Activated T-helper 2 cell treated with anti-CD3 and anti-CD28 coated beads, Interferon-gamma antibody, Interleukin-2, Interleukin-4, amounts not matched to agents 10 μg/mL and 5 μg/mL and 100 μg/mL, durations not matched to agents 14 hours and 24 hours and 36 hours (primary cell): ENCODE measurements at regions not wholly inside any gene's neighbourhood (a gene's known extent, or its start where the extent isn't known, plus 50 kb on each side); places are given as distances from the start of the nearest gene placed in this dataset.

Source experiments
- DNase-seq: peaks from one replicate; pipeline ENCODE4 v3.0.0; 2021; ENCODE audit warnings: low spot score
- H3K27ac Mint-ChIP-seq: one replicate; pipeline ENCODE4 v1.8.0; 2021; ENCODE audit warnings: mixed read lengths
- H3K27me3 Mint-ChIP-seq: one replicate; pipeline ENCODE4 v1.8.0; 2021; ENCODE audit warnings: low read depth, mixed read lengths
- H3K36me3 Mint-ChIP-seq: one replicate; pipeline ENCODE4 v1.8.0; 2021; ENCODE audit warnings: low read depth, mixed read lengths
- H3K4me1 Mint-ChIP-seq: one replicate; pipeline ENCODE4 v1.8.0; 2021; ENCODE audit warnings: low read depth, mixed read lengths
- H3K4me3 Mint-ChIP-seq: one replicate; pipeline ENCODE4 v1.8.0; 2021; ENCODE audit warnings: low read depth, mild to moderate bottlenecking, moderate library complexity, mixed read lengths
- H3K9me3 Mint-ChIP-seq: one replicate; pipeline ENCODE4 v1.8.0; 2021; ENCODE audit warnings: mixed read lengths
- intact Hi-C: fragments of 100-400 bp; cut with micrococcal nuclease; formaldehyde crosslinking; loops from one replicate; pipeline ENCODE4 v1.15.1; 2023

DNA sequence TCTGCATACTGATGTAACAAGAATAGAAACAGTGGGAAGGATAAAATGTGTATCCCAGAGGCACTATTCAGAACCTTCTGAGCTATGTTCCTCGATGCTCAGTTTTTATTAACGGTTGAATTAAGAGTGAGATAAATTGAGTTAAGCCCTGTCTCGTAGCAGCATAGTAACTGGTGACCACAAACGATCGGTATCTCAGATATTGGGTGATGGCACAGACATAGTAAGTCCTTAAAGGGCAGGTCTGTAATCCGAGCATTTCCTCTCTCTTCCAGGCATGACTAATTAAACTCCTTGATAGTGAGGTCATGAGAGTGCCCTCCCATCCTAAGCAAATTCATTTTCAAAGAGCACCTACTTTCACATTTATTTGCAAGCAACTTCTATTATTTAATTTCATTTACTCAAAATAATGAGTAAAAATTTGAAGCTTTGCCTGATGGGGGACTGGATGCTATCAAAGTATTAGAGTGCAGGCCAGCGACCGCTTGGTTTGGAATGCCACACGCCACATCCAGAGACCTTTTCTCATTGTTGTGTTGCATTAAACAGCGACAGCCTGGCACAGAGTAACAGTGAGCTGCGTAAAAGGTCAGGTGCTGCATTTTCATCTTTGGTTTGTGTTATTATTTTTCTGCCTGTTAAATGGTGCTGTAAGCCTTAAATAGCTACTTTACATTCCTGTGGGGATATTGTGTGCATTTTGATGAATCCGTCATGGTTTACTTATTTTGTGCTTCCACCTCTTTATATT, 101.9 kb downstream of the PCDH7 start:
- no peaks in the 10 kb centered on the region for H3K4me1 Mint-ChIP-seq
- no peak for DNase-seq

DNA sequence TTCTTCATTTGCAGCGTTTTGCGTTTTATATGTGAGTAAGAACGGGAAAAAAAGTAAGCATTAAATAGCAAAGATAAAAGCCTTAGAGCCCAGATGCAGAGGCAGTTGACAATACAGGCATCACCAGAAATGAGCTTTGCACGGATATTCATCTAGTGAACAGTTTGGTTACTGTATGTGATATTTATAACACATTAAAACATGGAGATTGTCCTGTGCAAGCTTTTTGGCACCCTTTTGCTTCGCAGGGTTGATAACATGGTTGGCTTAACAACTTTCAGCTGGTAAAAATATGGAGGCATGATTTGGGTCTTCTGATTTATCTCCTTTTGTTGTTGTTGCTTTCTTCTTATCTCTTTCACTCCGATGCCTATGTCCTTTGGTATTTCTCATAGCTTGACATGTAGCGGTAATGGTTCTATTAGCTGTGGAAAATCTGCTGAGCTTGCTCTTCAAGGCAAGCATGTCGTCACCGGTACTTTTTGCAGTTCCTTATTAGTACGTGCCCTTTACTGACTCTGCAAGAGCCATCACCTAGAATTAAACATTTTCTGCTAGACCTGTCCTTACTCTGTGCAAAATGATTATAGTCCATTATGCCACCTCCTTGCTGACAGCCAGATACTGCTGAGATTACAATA, 102.9 kb downstream of the PCDH7 start:
- peaks cover 28% of the 10 kb centered on the region for H3K9me3 Mint-ChIP-seq
- no peak for DNase-seq
- H3K36me3 Mint-ChIP-seq, result no peaks in the 10 kb centered on the region
- no peak overlapping the region for H3K4me3 Mint-ChIP-seq
- intact Hi-C loops, result no loop called here
- no peak overlapping the region for H3K27ac Mint-ChIP-seq
- no peaks in the 10 kb centered on the region for H3K27me3 Mint-ChIP-seq
- no peaks in the 10 kb centered on the region for H3K4me1 Mint-ChIP-seq

More for the DNA sequence above, 101.9 kb downstream of the PCDH7 start:
- Mint-ChIP-seq H3K27ac (no peak overlapping the region), H3K9me3 (peaks cover 28% of the 10 kb centered on the region), H3K4me3 (no peak overlapping the region), H3K36me3 (no peaks in the 10 kb centered on the region), H3K27me3 (no peaks in the 10 kb centered on the region)
- intact Hi-C loops, result no loop called here

DNA sequence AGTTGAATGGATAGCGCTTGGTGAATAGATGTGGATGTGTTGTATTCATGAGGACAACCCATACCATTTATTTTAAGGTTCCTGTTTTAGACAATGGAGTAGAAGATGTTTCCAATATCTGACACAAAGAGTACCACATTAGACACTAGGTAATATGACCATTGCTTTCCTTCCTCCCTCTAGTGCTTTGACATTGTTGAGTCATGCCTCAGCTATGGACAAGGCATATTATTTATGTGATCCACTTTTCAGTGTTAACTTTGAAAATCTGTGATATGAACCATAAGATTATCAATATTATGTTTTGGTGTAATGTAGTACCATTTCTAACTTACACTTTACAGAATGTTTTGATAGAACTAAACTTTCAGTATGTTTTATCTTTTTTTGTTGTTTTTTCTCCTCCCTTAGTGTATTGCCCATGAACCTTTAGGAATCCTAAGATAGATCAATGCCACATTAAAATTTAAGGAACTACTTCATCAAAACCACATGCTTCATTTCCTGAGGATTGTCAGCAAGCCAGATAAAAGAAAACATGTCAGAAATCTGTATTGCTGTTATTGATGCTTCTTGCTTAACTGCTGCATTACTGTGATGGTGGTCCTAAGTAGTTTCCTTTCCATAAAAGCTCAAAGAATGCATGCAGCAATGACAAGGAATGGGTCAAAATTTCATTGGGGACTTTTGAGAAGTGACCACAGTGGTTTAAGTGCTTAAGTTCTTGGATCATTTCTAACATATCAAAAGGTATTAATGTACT, 105.0 kb downstream of the PCDH7 start:
- no peaks in the 10 kb centered on the region for H3K27me3 Mint-ChIP-seq
- no peak overlapping the region for H3K4me3 Mint-ChIP-seq
- no peaks in the 10 kb centered on the region for H3K36me3 Mint-ChIP-seq
- H3K27ac Mint-ChIP-seq, result no peak overlapping the region
- DNase-seq, result no peak
- H3K4me1 Mint-ChIP-seq, result no peaks in the 10 kb centered on the region
- intact Hi-C loops, result no loop called here
- peaks cover 20% of the 10 kb centered on the region for H3K9me3 Mint-ChIP-seq

DNA sequence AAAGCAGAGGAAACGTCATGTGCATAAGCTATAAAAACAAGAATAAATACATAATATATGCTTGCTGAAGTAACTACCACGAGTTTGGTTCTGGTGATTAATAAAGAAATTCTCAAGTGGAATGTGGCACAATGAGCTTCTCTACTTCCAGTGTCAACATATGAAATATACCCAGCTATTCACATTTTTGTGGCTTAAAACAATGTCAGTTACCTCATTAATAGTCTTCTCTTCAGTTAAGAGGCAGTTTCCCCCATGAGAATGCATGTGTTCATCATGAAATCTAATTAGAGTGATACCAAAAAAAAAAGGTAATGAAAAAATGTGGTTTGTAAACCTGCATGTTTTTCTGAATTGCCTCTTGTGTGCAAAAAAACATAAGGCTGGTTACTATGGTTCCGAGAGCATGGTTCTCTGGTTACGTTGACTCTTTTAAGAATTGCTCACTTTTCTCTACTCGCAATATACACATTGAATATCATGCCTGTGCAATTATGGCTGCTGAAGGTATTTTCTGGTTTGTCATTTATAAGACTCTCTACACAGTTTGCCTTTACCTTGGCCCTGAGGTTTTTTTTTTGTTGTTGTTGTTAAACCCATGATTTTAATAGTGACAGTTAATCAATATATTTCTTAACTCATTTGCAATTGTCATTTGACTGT, 108.2 kb downstream of the PCDH7 start:
- peaks cover 11% of the 10 kb centered on the region for H3K9me3 Mint-ChIP-seq
- H3K27me3 Mint-ChIP-seq, result no peaks in the 10 kb centered on the region
- intact Hi-C loops, result no loop called here
- H3K27ac Mint-ChIP-seq, result no peak overlapping the region
- no peak overlapping the region for H3K4me3 Mint-ChIP-seq
- no peaks in the 10 kb centered on the region for H3K4me1 Mint-ChIP-seq
- no peaks in the 10 kb centered on the region for H3K36me3 Mint-ChIP-seq
- no peak for DNase-seq

DNA sequence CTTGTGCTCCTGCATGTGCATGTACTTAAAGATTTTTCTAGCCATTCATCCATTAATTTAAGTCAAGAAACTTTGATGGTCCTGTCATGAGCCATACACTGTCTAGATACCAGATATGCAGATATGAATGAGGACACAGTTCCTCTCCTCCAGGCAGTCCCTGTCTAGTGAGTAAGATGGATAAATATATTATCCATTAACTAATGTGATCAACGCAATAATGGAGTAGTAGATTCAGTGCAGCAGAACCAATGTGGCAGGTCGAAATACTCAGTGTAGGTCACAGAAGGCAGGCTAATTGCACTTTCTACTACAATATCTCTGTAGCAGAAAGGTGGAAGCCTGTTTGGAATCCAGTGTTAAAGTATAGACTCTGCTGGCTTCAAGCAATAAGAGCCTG, 112.5 kb downstream of the PCDH7 start:
- Mint-ChIP-seq H3K27me3 (no peaks in the 10 kb centered on the region), H3K36me3 (no peaks in the 10 kb centered on the region), H3K27ac (no peak overlapping the region), H3K4me1 (no peaks in the 10 kb centered on the region), H3K4me3 (no peak overlapping the region), H3K9me3 (peaks cover 8% of the 10 kb centered on the region)
- no peak for DNase-seq
- intact Hi-C loops, result no loop called here

DNA sequence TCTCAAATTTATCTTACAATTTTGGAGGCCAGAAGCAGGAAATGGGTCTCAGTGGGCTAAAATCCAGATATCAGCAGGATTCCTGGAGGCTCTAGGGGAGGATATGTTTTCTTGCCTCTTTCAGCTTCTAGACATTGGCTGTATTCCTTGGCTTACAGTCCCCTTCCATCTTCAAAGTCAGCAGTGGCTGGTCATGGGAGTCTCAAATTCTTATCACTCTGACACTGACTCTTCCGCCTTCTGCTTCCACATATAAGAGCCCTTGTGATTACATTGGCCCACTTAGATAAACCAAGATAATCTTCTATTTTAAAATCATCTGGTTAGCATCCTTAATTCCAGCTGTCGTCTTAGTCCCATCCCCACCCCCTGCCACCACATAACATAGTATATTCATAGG, 113.0 kb downstream of the PCDH7 start:
- H3K9me3 Mint-ChIP-seq, result peaks cover 8% of the 10 kb centered on the region
- H3K27ac Mint-ChIP-seq, result no peak overlapping the region
- no peaks in the 10 kb centered on the region for H3K27me3 Mint-ChIP-seq
- no peak overlapping the region for H3K4me3 Mint-ChIP-seq
- intact Hi-C loops, result no loop called here
- no peaks in the 10 kb centered on the region for H3K36me3 Mint-ChIP-seq
- no peak for DNase-seq
- no peaks in the 10 kb centered on the region for H3K4me1 Mint-ChIP-seq

DNA sequence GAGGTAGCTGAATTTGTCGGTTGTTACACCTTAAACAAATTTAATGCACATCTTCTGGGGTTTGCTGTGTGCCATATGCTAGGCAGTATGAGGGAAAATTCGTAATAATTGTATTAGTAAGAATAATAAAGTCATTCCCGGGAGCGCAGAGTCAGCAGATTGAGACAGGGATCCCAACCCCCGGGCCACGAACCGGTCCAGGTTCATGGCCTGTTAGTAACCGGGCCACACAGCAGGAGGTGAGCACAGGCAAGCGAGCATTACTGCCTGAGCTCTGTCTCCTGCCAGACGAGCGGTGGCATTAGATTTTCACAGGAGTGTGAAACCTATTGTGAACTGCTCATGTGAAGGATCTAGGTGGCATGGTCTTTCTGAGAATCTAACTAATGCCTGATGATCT, 114.9 kb downstream of the PCDH7 start:
- H3K27me3 Mint-ChIP-seq, result no peaks in the 10 kb centered on the region
- intact Hi-C loops, result no loop called here
- H3K4me1 Mint-ChIP-seq, result no peaks in the 10 kb centered on the region
- DNase-seq, result no peak
- H3K4me3 Mint-ChIP-seq, result no peak overlapping the region
- no peak overlapping the region for H3K27ac Mint-ChIP-seq
- H3K36me3 Mint-ChIP-seq, result no peaks in the 10 kb centered on the region
- peaks cover 8% of the 10 kb centered on the region for H3K9me3 Mint-ChIP-seq

DNA sequence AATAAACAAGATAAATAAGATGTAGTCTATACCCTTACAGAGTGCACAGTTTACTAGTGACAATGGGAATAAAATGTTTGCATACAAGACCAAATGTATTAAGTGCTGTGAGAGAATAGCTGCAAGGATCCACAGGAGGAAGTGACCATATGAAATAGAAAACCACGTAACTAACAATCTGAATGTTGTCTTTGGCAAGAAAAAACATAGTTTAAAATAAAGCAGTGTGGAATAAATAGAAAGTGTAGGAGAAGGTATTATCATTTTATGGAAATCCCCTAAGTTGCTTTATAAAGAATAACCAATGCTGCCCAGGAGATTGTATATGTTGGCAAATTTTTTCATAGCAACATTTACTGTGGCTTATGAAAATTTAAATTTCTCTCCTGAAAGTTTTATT, 116.1 kb downstream of the PCDH7 start:
- H3K36me3 Mint-ChIP-seq, result no peaks in the 10 kb centered on the region
- H3K9me3 Mint-ChIP-seq, result peaks cover 8% of the 10 kb centered on the region
- H3K27me3 Mint-ChIP-seq, result no peaks in the 10 kb centered on the region
- H3K27ac Mint-ChIP-seq, result no peak overlapping the region
- intact Hi-C loops, result no loop called here
- DNase-seq, result no peak
- no peaks in the 10 kb centered on the region for H3K4me1 Mint-ChIP-seq
- no peak overlapping the region for H3K4me3 Mint-ChIP-seq

DNA sequence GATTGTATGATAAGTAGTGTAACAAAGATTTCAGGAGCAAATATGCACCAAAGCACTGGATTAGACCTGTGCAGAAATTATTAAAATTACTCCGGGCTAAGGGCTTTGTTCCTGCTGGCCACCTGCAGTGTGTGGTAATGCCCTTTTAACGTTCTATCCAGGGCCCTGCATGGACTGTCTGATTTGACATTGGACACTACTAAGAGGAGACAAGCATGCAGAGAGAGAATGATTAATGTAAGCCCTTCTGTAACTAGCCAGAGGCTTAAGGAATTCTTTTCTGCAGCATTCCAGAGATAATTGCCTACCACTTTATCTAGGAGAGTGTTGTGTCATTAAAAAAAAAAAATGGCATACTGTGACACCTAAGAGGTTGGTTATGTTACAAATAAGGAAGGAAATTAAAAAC, 117.0 kb downstream of the PCDH7 start:
- H3K36me3 Mint-ChIP-seq, result no peaks in the 10 kb centered on the region
- no peaks in the 10 kb centered on the region for H3K27me3 Mint-ChIP-seq
- no peak for DNase-seq
- H3K27ac Mint-ChIP-seq, result no peak overlapping the region
- no peak overlapping the region for H3K4me3 Mint-ChIP-seq
- H3K4me1 Mint-ChIP-seq, result no peaks in the 10 kb centered on the region
- peaks cover 8% of the 10 kb centered on the region for H3K9me3 Mint-ChIP-seq
- intact Hi-C loops, result no loop called here

DNA sequence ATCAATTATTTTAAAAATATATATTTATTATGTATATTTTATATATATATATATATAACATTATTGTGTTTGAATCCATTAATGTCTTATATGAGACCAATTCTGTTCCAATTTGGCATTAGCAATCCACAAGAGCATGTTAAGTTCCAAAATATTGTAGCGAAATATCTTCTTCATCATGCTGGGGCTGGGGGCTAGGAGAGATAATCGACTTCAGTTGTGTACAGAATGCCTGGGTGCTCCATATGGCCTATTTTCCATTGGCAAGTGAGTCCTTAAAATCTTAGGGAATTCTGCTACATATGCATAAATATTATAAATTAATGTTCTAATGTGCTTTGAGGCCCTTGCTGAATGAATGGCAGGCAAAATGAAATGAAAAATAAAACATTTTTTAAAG, 117.7 kb downstream of the PCDH7 start:
- Mint-ChIP-seq H3K36me3 (no peaks in the 10 kb centered on the region), H3K4me3 (no peak overlapping the region), H3K4me1 (no peaks in the 10 kb centered on the region), H3K27me3 (no peaks in the 10 kb centered on the region), H3K9me3 (peaks cover 8% of the 10 kb centered on the region), H3K27ac (no peak overlapping the region)
- no peak for DNase-seq
- intact Hi-C loops, result no loop called here

DNA sequence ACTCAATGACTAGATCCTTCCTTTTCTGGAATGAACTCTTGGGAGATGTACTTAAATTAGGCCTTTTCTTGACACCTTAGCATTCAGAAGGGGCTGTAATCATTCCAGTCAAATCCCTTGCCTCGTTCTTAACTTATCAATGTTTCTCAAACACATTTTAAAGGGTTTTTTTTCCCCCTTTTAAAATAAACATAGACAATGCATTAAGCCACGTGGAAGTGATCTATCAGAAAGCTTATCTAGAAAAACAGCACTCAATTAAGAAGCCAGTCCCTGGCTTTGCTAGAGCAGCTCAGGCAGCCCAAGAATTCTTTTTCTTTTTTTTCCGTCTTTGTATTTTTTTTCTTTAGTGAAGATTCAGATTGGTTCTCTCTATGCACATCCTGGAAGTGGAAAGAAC, 118.2 kb downstream of the PCDH7 start:
- no peak overlapping the region for H3K27ac Mint-ChIP-seq
- no peaks in the 10 kb centered on the region for H3K36me3 Mint-ChIP-seq
- no peak for DNase-seq
- no peaks in the 10 kb centered on the region for H3K27me3 Mint-ChIP-seq
- no peak overlapping the region for H3K4me3 Mint-ChIP-seq
- intact Hi-C loops, result no loop called here
- peaks cover 7% of the 10 kb centered on the region for H3K9me3 Mint-ChIP-seq
- no peaks in the 10 kb centered on the region for H3K4me1 Mint-ChIP-seq

DNA sequence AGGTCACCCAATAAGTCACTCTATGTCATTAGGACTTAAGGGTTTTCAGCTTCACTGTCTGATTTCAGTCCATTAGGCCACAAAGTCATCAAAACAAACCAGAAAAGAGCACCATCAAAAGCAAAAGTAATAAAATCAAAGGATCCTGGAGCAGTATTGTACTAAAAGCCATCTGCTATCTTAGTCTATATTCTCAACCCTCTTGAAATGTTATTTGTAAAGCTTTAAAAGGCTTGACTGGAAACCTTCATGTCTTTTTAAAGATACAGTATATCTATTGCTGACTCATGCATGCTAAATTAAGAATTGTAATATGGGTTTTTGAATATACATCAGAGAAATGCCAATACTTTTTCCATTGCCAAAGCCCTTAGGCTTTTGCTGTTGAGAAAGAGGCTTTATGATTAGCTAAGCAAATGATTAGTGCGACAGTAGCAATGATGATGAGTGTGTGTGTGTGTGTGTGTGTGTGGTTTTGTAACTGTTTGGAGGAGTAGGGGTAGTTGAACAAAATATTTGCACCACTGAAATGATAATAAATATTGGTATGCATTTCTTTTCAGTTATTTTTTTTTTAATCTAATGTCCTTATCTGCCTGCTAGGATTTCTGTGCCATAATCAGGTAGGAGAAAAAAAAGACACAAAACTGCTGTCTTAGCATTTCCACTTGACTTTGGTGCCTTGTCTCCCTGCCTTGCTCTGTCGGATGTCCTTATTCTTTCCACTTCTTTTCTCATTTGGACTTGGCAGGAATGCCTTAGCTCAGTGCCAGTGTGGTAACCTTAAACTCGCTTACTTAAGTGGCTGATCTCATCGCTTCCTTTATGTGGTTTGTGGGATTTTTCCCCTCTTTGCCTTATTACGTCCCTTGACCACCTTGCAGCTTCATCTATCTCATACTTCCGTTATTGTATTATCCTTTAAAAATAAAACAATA, 119.7 kb downstream of the PCDH7 start:
- H3K27me3 Mint-ChIP-seq, result no peaks in the 10 kb centered on the region

More for the DNA sequence above, 119.7 kb downstream of the PCDH7 start:
- intact Hi-C loops, result no loop called here
- Mint-ChIP-seq H3K36me3 (no peaks in the 10 kb centered on the region), H3K4me3 (no peak overlapping the region), H3K4me1 (no peaks in the 10 kb centered on the region), H3K27ac (no peak overlapping the region), H3K9me3 (no peaks in the 10 kb centered on the region)
- DNase-seq, result no peak
